C4-2B (cell line): ENCODE measurements at regions not wholly inside any gene's neighbourhood (a gene's known extent, or its start where the extent isn't known, plus 50 kb on each side); places are given as distances from the start of the nearest gene placed in this dataset.

ENCODE experiments used
- CTCF ChIP-seq: fragments of 450-650 bp; conservative IDR thresholded peaks from 2 replicates; pipeline ENCODE4 v1.5.1; 2017; ENCODE audit warnings: mild to moderate bottlenecking
- ZFX ChIP-seq: fragments of 450-650 bp; IDR thresholded peaks from 2 replicates; pipeline ENCODE4 v1.6.1; 2017

DNA sequence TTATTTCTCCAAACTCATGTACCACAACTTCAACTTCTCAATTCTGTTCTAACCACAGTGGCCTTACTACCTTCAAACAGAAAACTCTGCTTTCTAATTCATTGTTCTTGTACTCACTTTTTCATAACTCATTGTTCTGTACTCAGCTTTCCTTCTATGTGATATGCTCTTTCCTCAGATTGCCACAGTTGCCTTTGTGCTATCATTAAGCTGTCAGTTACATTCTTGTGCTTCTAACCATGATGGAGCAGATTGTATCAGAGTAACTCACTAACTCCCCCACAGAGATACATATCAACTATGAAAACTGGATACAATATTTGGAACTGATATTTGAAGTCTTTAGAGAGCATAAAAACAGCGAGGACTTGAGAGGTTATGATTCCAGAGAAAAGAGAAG, 1213.7 kb downstream of the KCNT2 start:
- TF ChIP-seq CTCF (no peak), ZFX (no peak)
